CD4-positive, alpha-beta T cell treated with Interleukin-6 for 4 hours (primary cell): ENCODE measurements at regions not wholly inside any gene's neighbourhood (a gene's known extent, or its start where the extent isn't known, plus 50 kb on each side); places are given as distances from the start of the nearest gene placed in this dataset.
"Not testable (repeated sequence)": the region's sequence is repeated elsewhere in the genome, so short reads cannot be mapped to it uniquely, and the experiment has no call there.

ENCODE experiments used
- DNase-seq: peaks from one replicate; pipeline ENCODE4 v3.0.0-alpha.2; 2020; ENCODE audit warnings: mixed read lengths

DNA sequence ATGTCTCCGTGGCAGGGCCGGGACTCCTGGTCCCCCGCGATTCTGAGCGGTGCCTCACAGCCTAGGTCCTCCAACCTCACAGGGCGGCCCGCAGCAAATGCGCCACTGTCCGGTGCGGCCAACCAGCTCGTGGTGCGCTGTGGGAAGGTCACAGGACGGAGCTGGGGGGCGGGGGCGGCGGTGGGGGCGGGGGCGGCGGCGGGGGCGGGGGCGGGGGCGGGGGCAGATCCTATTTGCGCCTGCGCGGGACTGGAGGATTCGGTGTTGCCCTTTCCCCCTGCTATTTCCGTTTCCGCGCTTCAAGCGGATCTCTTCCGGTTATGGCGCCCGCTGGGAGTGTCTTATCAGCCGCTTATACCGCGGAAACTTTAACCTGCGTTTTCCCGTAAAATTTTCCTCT is 106.7 kb upstream of the SNRPN start:
- DNase-seq, result no peak

DNA sequence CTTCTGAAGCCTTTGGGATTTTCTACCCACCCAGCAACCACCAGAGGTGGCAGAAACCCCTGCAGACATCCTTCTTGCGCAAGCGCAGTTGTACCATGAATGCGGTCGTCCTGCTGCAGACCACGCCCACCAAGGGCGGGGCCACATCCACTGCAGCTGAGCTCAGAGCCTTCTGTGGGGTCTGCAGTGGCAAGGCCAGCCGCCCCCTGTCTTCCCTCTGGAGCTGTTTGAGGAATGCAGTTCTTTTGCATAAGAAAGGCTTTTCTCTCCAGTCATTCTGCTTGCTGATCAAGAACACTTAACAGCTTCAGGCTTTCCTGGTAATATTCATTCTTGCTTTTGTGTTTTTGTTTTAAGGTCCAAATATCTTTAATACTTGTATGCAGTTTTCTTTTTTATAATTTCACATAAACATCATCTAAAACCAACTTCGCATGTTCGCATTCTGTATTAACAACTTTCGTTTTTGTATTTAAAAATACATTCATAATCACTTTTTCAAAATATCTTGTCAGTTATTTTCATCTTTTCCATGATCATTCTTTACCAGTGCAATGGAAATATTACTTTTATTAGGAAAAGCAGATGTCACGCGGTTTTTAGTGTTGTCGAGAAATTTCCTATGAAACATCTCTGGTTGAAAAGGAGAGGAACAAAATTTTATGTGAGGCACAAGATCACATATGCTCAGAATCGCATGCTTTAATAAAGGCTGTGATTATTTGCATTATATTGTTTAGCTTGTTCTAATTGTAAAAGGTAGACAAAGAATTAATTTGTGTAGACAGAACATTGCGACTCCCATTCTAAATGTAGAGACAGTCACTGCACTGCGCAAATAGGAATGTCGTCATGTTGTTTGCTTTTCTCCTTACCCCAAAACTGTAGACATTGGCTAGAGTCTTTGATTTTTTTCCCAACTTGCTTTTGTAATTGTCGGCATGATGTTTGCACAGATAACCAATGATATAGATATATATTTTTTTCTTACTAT is 98.1 kb upstream of the SNRPN start:
- no peak for DNase-seq

- DNase-seq, result no peak
Measured at GRCh38 chr15:24857763-24858162, 97.0 kb upstream of the SNRPN start.

DNA sequence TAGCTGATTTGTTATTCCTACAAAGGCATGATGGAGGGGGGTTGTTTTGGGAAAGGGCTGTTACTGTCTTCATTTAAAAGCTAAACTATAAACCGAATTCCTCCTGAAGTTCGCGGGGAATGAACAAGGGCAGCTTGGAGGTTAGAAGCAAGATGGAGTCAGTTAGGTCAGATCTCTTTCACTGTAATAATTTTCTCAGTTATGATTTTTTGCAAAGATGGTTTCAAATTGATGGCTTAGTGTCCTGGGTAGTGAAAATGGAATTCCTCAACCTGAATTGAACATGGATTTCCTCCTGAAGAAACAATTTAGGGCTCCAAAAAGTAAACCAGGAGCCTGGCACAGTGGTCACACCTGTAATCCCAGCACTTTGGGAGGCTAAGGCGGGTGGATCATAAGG is 96.6 kb upstream of the SNRPN start:
- DNase-seq, result not testable (repeated sequence)

- DNase-seq, result no peak
Measured at GRCh38 chr15:24858737-24859601, 95.8 kb upstream of the SNRPN start.

DNA sequence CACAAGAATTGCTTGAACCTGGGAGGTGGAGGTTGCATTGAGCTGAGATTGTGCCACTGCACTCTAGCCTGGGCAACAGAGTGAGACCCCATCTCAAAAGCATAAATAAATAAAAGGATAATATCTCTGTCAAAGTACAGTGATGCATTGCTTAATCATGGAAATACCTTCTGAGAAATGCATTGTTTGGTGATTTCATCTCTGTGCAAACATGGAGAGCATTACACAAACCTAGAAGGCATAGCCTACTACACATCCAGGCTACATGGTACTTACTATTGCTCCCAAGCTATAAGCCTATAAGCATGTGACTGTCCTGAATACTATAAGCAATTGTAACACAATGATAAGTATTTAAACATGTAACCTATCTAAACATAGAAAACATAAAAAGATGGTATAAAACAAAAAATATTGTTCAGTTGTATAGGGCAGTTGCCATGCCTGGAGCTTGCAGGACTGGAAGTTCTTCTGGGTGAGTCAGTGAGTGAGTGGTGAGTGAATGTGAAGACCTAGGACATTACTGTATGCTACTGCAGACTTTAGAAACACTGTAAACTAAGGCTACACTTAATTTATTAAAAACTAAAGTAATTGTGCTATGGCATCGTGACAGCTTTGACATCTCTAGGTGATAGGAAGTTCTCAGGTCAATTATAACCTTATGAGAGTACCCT is 93.6 kb upstream of the SNRPN start:
- no peak for DNase-seq

DNA sequence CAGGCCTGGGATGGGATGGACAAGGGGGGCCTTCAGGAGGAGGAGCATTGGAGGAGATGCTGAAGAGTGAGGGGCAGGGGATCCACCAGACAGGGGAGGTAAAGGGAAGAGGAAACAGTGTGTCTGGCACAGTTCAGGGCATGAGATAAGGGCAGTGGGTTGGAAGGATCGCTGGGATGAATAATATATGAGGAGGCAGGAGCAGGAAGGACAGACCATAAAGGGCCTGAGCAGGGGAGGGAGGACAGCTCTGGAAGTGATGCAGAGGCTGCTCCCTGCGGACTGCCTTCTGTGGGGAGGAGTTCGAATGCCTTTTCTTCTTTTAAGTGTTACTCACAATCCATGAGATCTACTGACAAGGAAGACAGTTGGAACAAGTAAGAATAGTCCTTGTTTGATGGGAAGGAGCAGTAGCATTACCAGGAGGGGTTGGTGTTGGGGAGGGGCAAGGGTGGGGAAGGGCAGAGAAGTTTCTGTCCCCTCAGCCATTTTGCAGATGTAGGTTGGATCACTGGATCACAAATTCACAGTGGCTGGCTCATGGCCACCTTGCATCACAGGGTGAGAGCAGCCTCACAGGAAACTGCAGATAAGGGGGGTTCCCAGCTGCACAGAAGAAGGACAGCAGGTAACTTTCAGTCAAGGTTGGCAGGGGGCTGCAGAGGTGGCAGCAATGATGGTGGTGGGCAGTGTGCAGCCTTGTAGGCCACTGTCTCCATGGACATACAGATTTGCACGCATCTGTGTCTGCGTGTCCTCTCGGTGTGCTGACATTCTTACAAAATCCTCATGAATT is 91.9 kb upstream of the SNRPN start:
- no peak for DNase-seq

GRCh38 chr15:24865303-24865702 is 89.5 kb upstream of the SNRPN start:
- no peak for DNase-seq

GRCh38 chr15:24877174-24877573 is 77.6 kb upstream of the SNRPN start:
- DNase-seq, result no peak

- no peak for DNase-seq
Measured at GRCh38 chr15:24878153-24878552, 76.6 kb upstream of the SNRPN start.

- DNase-seq, result no peak
Measured at GRCh38 chr15:24879492-24879891, 75.3 kb upstream of the SNRPN start.

- DNase-seq, result no peak
Measured at GRCh38 chr15:24880663-24881062, 74.1 kb upstream of the SNRPN start.

DNA sequence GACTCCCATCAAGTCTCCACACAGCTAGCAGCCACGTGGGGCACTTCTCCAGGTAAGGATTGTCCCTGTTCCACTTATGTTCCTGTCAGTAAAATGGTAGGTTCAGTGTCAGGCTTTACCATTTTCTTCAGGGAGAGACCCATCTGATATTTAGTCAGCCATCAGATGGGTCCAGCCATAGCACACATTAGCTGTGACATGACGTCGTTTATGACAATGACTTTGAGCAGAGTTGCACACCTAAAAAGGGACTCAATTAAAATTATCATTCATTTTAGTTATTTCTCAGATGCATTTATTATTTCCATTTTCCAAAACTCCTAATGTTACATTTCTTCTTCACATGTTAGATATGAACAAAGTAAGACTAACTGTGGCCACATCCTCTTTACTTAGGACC is 68.2 kb upstream of the SNRPN start:
- no peak for DNase-seq

- no peak for DNase-seq
Measured at GRCh38 chr15:24898715-24899272, 56.0 kb upstream of the SNRPN start.

DNA sequence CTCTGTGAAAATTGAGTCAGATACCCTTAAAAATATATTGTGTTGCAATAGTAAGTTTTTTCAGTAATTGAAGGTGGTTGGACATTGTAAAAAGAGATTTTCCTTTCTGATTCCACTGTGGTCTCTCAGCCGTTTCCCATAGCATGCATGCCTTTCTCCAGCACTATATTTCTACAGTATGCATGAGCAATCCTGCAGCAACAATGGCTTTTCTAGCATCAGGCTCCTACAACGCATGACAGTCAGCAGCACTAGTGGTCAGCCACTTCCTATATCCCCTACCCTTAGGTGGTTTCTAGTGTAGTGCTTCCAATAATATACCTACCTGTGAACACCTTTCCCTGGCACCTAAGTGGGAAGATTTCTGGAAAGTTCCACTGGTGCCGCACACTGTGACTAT is 55.4 kb upstream of the SNRPN start:
- no peak for DNase-seq

DNA sequence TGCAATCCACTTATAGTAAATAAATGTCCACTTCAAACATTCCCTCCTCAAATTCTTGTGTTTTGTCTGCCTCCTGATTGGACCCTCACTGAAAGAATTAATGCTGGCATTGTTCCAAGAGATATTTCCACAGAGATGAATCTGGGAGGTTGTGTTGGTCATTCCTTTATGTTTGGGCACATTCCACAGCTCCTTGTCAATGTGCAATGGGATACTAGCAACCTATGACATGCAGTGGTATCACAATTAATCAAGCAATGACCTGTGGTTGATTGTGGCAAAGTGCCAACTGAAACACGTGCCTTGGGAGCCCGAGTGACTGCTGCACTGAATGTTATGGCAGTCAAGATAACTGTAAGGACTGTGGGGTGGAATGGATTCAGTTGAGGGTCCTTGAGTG is 55.0 kb upstream of the SNRPN start:
- DNase-seq, result no peak

GRCh38 chr15:24901409-24901808 is 53.4 kb upstream of the SNRPN start:
- no peak for DNase-seq
